Adrenal gland (tissue), 5 donors: ENCODE measurements at regions not wholly inside any gene's neighbourhood (a gene's known extent, or its start where the extent isn't known, plus 50 kb on each side); places are given as distances from the start of the nearest gene placed in this dataset.

Source experiments
- CTCF ChIP-seq, 6 experiments: fragments of 450-650 bp in 4 of 6; fragments of 200-600 bp in 2 of 6; sonication (generic) in 1 of 6; IDR thresholded peaks; 1 replicate in 5 of 6; 2 replicates in 1 of 6; pipeline versions ENCODE4 v1.5.1 to v1.8.0; 2016 to 2021; ENCODE audit warnings: antibody characterized with exemption in 6 of 6, mild to moderate bottlenecking in 2 of 6, moderate library complexity in 1 of 6
- POLR2A ChIP-seq, 2 donors: fragments of 450-650 bp; IDR thresholded peaks; one replicate each; pipeline ENCODE4 v1.6.1; 2017; ENCODE audit warnings: antibody characterized with exemption in 2 of 2, mild to moderate bottlenecking in 2 of 2, moderate library complexity in 1 of 2
- donor health status: DM: no; HTN: no; CAD: no.

DNA sequence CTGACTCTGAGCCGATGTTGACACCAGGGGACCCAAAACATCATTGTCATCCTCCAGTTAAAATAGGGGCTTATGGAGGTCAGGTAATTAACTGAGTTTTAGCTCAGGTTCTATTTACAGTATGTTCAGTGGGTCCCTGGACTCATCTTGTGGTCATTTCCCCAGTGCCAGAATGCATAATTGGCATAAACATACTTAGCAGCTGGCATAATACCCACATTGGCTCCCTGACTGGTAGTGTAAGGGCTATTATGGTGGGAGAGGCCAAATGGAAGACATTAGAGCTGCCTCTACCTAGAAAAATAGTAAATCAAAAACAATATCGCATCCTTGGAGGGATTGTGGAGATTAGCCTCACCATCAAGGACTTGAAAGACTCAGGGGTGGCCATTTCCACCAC lies 350.9 kb downstream of the C12orf75 start:
- TF ChIP-seq POLR2A (IDR thresholded peaks at IDR 0.05) = no peak
- no peak for TF ChIP-seq CTCF (IDR thresholded peaks at IDR 0.05)
